Activated CD8-positive, alpha-beta T cell treated with anti-CD3 and anti-CD28 coated beads for 36 hours (primary cell): ENCODE measurements at regions not wholly inside any gene's neighbourhood (a gene's known extent, or its start where the extent isn't known, plus 50 kb on each side); places are given as distances from the start of the nearest gene placed in this dataset.

Source experiments
- ATAC-seq: fragments of 200-7000 bp; cut with Tn5 transposase; one replicate; pipeline ENCODE4 v1.10.0; 2021; ENCODE audit warnings: mild to moderate bottlenecking, moderate library complexity
- CTCF ChIA-PET: fragments of 350-600 bp; sonication (Branson Sonifier 250); formaldehyde crosslinking; loops from one replicate; lab custom pipeline; 2021; ENCODE audit warnings: antibody characterized with exemption; lab: Charles Lee
- POLR2A ChIA-PET: fragments of 350-600 bp; sonication (Branson Sonifier 250); formaldehyde crosslinking; loops from one replicate; lab custom pipeline; 2021; ENCODE audit warnings: antibody characterized with exemption; lab: Charles Lee
- DNase-seq: peaks from one replicate; pipeline ENCODE4 v3.0.0-alpha.2; 2020
- H3K27ac Mint-ChIP-seq: one replicate; pipeline ENCODE4 v1.8.0; 2021; ENCODE audit warnings: mild to moderate bottlenecking, mixed read lengths
- H3K27me3 Mint-ChIP-seq: one replicate; pipeline ENCODE4 v1.8.0; 2021; ENCODE audit warnings: mixed read lengths
- H3K36me3 Mint-ChIP-seq: one replicate; pipeline ENCODE4 v1.8.0; 2021; ENCODE audit warnings: low read depth, mixed read lengths
- H3K4me1 Mint-ChIP-seq: one replicate; pipeline ENCODE4 v1.8.0; 2021; ENCODE audit warnings: low read depth, mixed read lengths
- H3K4me3 Mint-ChIP-seq: one replicate; pipeline ENCODE4 v1.8.0; 2021; ENCODE audit warnings: mild to moderate bottlenecking, moderate library complexity, mixed read lengths
- H3K9me3 Mint-ChIP-seq: one replicate; pipeline ENCODE4 v1.8.0; 2021; ENCODE audit warnings: mixed read lengths
- CTCF ChIP-seq: fragments of 200-600 bp; IDR thresholded peaks from one replicate; pipeline ENCODE4 v1.8.0; 2022; ENCODE audit warnings: antibody characterized with exemption, mild to moderate bottlenecking
- intact Hi-C: fragments of 100-400 bp; cut with micrococcal nuclease; formaldehyde crosslinking; loops from one replicate; pipeline ENCODE4 v1.10.0; 2022

DNA sequence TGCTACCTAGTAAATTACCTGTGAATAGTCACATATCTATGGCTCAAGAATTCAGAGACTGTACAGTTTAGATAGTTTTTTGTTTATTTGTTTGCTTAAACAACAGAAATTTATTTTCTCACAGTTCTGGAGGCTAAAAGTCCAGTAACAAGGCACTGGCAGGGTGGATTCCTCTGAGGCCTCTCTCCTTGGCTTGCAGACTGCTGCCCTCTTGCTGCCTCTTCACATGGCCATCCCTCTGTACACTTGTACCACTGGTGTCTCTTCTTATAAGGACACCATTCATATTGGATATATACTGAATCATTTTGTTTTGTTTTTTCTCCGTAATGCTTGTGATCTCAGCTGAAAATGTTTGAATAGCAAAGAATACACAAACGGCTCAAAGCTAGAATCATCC is 56.4 kb upstream of the MIR17HG start:
- Mint-ChIP-seq H3K36me3 (no peaks in the 10 kb centered on the region), H3K9me3 (no peaks in the 10 kb centered on the region), H3K27me3 (peaks cover 4% of the 10 kb centered on the region), H3K4me1 (no peaks in the 10 kb centered on the region), H3K4me3 (no peak overlapping the region), H3K27ac (no peak overlapping the region)
- no peak for ATAC-seq
- ChIA-PET POLR2A (interaction anchor here (1.1 kb wide), 1 partner anchor 66 kb away, joined by 3 read pairs; no protein-coding TSS in a partner anchor), CTCF (no interaction called here)
- no peak for TF ChIP-seq CTCF
- DNase-seq, result no peak
- intact Hi-C loops, result no loop called here

DNA sequence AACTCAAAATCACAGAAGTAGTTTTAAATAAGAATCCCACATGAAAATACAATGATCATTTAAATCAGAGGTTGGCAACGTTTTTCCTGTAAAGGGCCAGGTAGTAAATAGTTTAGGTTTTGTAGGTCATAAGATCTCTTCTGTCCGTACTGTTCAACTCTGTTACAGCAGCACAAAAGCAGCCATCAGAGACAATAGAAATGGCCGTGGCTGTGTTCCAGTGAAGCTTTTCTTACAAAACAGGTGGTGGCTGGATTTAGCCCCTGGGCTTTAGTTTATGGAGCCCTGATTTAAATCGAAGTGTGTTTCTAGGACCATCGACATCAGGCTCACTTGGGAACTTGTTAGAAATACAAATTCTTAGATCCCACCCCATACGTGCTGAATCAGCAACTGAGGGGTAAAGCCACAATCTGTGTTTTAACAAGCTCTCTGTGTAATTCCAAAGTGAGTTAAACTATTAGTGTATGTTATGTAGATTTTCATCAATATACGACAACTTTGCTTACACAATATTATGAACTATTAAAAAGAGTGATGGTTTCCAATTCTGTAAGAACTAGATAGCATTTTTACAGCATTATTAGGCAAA is 54.8 kb upstream of the MIR17HG start:
- H3K36me3 Mint-ChIP-seq, result no peaks in the 10 kb centered on the region
- intact Hi-C loops, result no loop called here
- H3K4me1 Mint-ChIP-seq, result no peaks in the 10 kb centered on the region
- TF ChIP-seq CTCF, result no peak
- no peak for DNase-seq
- H3K27me3 Mint-ChIP-seq, result peaks cover 8% of the 10 kb centered on the region
- ChIA-PET CTCF (no interaction called here), POLR2A (no interaction called here)
- ATAC-seq, result no peak
- H3K27ac Mint-ChIP-seq, result no peak overlapping the region
- no peaks in the 10 kb centered on the region for H3K9me3 Mint-ChIP-seq
- H3K4me3 Mint-ChIP-seq, result no peak overlapping the region

DNA sequence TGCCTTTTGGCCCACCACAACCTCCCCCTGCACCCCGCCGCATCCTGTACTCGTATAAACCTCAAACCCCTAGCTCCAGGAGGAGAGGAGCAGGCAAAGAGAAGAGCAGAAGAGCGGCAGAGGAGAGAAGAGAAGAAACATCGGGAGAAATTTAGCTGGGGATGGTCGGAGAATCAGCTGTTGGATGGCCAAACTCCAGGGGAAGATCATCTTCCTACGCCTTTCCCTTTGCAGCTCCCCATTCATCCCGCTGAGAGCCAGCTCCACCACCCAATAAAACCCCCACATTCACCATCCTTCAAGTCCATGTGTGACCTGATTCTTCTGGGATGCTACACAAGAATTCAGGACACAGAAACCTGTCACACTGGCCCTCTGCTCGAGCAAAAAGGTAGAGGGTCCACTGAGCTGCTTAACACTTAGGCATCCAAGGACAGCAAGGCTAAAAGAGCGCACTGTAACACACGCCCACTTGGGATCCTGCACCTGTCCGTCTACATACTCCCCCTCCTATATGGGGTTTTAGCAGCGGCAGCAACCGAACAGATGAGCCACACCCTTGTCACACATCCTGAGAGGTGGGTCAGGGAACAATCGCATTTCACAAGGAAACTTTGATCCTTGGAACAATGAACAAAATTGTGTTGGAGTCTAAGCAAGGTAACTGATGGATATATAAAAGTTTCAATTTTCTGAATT is 51.6 kb upstream of the MIR17HG start:
- POLR2A ChIA-PET, result interaction anchor here (0.6 kb wide), 1 partner anchor 393 kb away, joined by 3 read pairs; no protein-coding TSS in a partner anchor

GRCh38 chr13:91297503-91297902 is 50.0 kb upstream of the MIR17HG start:
- Mint-ChIP-seq H3K4me1 (no peaks in the 10 kb centered on the region), H3K36me3 (no peaks in the 10 kb centered on the region), H3K9me3 (no peaks in the 10 kb centered on the region), H3K27ac (no peak overlapping the region), H3K27me3 (peaks cover 6% of the 10 kb centered on the region), H3K4me3 (no peak overlapping the region)
- POLR2A ChIA-PET, result no interaction called here
- CTCF ChIA-PET, result interaction anchor here (1.4 to 2.4 kb wide), 2 partner anchors 16 to 76 kb away, joined by 3 to 6 read pairs; no protein-coding TSS in a partner anchor
- DNase-seq, result no peak
- TF ChIP-seq CTCF, result no peak
- intact Hi-C loops, result no loop called here
- ATAC-seq, result no peak

More for the DNA sequence above, 51.6 kb upstream of the MIR17HG start:
- Mint-ChIP-seq H3K27ac (no peak overlapping the region), H3K4me1 (no peaks in the 10 kb centered on the region), H3K4me3 (no peak overlapping the region), H3K36me3 (no peaks in the 10 kb centered on the region), H3K27me3 (peaks cover 6% of the 10 kb centered on the region), H3K9me3 (no peaks in the 10 kb centered on the region)
- no peak for TF ChIP-seq CTCF
- intact Hi-C loops, result no loop called here
- DNase-seq (no peak), ATAC-seq (no peak)
- CTCF ChIA-PET, result interaction anchor here (1.1 kb wide), 1 partner anchor 13 kb away, joined by 3 read pairs; no protein-coding TSS in a partner anchor
